Tibial nerve (tissue), 4 donors: ENCODE measurements at regions not wholly inside any gene's neighbourhood (a gene's known extent, or its start where the extent isn't known, plus 50 kb on each side); places are given as distances from the start of the nearest gene placed in this dataset.
"Not testable (repeated sequence)": the region's sequence is repeated elsewhere in the genome, so short reads cannot be mapped to it uniquely, and the experiment has no call there.

ENCODE experiments used
- DNase-seq, 2 donors: peaks; one replicate each; pipeline ENCODE4 v3.0.0-alpha.2; 2019; ENCODE audit warnings: low spot score in 2 of 2
- H3K27ac ChIP-seq, 4 donors: fragments of 200-600 bp; sonication (generic) in 3 of 4; one replicate each; pipeline ENCODE4 v1.5.1; 2017 to 2019; ENCODE audit warnings: mild to moderate bottlenecking in 1 of 4
- H3K27me3 ChIP-seq, 2 donors: fragments of 200-600 bp; sonication (generic) in 1 of 2; one replicate each; pipeline versions ENCODE4 v1.5.1 to v1.6.0; 2017 to 2019
- H3K36me3 ChIP-seq, 3 donors: fragments of 200-600 bp; sonication (generic); one replicate each; pipeline ENCODE4 v1.5.1; 2018 to 2019
- H3K4me1 ChIP-seq, 4 donors: fragments of 200-600 bp; sonication (generic) in 3 of 4; one replicate each; pipeline ENCODE4 v1.5.1; 2017 to 2019
- H3K4me3 ChIP-seq, 4 donors: fragments of 200-600 bp; sonication (generic) in 3 of 4; one replicate each; pipeline ENCODE4 v1.5.1; 2017 to 2019; ENCODE audit warnings: mild to moderate bottlenecking in 1 of 4, moderate library complexity in 1 of 4
- H3K9me3 ChIP-seq, 4 donors: fragments of 200-600 bp; sonication (generic) in 3 of 4; one replicate each; pipeline ENCODE4 v1.5.1; 2017 to 2019
- EP300 ChIP-seq, 2 donors: sonication (generic); formaldehyde crosslinking; IDR thresholded peaks; one replicate each; pipeline ENCODE4 v1.6.1; 2017; ENCODE audit warnings: antibody characterized with exemption in 2 of 2, mild to moderate bottlenecking in 1 of 2
- POLR2A ChIP-seq, 2 donors: fragments of 450-650 bp; IDR thresholded peaks; one replicate each; pipeline ENCODE4 v1.6.1; 2017; ENCODE audit warnings: antibody characterized with exemption in 2 of 2, mild to moderate bottlenecking in 2 of 2, moderate library complexity in 2 of 2
- WGBS, 2 donors: methylation state at CpG; one replicate each; pipeline ENCODE4 v1.1.5; 2018; 5-methylcytosine and 5-hydroxymethylcytosine counted together
- TF ChIP-seq, protein P1 (sequence below), 5 experiments: fragments of 200-600 bp in 3 of 5; fragments of 450-650 bp in 2 of 5; sonication (generic) in 3 of 5; IDR thresholded peaks; one replicate each; pipeline ENCODE4 v1.5.1; 2016 to 2019; ENCODE audit warnings: antibody characterized with exemption in 5 of 5, mild to moderate bottlenecking in 3 of 5, moderate library complexity in 2 of 5

DNA sequence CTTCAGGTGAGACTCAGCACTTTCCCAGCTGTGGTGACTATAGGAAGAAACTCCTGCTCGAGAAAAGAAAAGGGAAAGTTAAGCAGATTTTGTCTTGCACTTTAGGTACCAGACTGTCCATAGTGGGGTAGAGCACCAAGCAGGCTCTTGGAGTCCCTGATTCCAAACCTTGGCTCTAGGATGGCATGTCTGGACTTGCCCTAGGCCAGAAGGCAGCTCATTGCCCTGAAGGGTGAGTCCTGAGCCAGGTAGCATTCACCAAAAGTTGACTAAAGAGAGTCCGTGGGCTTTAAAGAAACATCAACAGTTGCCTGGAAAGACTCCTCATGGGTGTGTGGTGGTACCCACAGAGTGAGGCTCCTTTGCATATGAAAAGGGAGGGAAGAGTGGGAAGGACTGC is 145.2 kb upstream of the SNX7 start:
- H3K36me3 ChIP-seq: no peaks in the 10 kb centered on the region
- no peaks in the 10 kb centered on the region for H3K27me3 ChIP-seq
- TF ChIP-seq POLR2A (IDR thresholded peaks at IDR 0.05) (no peak), EP300 (IDR thresholded peaks at IDR 0.05) (no peak)
- TF ChIP-seq, protein P1, sequence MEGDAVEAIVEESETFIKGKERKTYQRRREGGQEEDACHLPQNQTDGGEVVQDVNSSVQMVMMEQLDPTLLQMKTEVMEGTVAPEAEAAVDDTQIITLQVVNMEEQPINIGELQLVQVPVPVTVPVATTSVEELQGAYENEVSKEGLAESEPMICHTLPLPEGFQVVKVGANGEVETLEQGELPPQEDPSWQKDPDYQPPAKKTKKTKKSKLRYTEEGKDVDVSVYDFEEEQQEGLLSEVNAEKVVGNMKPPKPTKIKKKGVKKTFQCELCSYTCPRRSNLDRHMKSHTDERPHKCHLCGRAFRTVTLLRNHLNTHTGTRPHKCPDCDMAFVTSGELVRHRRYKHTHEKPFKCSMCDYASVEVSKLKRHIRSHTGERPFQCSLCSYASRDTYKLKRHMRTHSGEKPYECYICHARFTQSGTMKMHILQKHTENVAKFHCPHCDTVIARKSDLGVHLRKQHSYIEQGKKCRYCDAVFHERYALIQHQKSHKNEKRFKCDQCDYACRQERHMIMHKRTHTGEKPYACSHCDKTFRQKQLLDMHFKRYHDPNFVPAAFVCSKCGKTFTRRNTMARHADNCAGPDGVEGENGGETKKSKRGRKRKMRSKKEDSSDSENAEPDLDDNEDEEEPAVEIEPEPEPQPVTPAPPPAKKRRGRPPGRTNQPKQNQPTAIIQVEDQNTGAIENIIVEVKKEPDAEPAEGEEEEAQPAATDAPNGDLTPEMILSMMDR (IDR thresholded peaks at IDR 0.05): no peak
- no peaks in the 10 kb centered on the region for H3K9me3 ChIP-seq
- H3K27ac ChIP-seq: no peak overlapping the region
- WGBS, 2 donors: 74% methylated on average over 2 of the region's 2 CpGs
- H3K4me3 ChIP-seq: no peak overlapping the region
- no peaks in the 10 kb centered on the region for H3K4me1 ChIP-seq
- no peak for DNase-seq

DNA sequence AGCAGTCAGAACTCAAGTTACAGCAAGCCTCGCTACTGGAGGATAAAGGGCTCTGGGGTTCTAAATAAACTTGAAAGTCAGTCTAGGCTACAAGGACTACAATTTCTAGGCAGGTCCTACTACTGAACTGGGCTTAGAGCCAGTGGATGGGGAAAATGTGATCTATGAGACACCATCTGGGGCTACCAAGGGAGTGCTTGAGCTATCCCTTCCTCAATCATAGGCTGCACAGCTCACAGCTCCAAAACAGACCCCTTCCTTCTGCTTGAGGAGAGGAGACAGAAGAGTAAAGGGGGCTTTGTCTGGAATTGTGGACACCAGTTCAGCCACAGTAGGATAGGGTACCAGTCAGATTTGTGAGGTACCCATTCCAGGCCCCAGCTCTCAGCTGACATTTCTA is 145.8 kb upstream of the SNX7 start:
- H3K27ac ChIP-seq: no peak overlapping the region
- H3K4me3 ChIP-seq: no peak overlapping the region
- no peaks in the 10 kb centered on the region for H3K4me1 ChIP-seq
- no peaks in the 10 kb centered on the region for H3K9me3 ChIP-seq
- TF ChIP-seq EP300 (IDR thresholded peaks at IDR 0.05) (no peak), POLR2A (IDR thresholded peaks at IDR 0.05) (no peak)
- TF ChIP-seq, protein P1 (IDR thresholded peaks at IDR 0.05): no peak
- 82 to 100% methylated on average over 1 of the region's 1 CpG for WGBS, 2 donors
- no peaks in the 10 kb centered on the region for H3K36me3 ChIP-seq
- H3K27me3 ChIP-seq: no peaks in the 10 kb centered on the region
- no peak for DNase-seq

DNA sequence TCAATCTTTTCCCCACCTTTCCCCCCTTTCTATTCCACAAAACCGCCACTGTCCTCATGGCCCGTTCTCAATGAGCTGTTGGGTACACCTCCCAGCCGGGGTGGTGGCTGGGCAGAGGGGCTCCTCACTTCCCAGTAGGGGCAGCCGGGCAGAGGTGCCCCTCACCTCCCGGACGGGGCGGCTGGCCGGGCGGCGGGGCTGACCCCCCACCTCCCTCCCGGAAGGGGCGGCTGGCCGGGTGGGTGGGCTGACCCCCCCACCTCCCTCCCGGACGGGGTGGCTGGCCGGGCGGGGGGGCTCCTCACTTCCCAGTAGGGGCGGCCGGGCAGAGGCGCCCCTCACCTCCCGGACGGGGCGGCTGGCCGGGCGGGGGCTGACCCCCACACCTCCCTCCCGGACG is 149.3 kb upstream of the SNX7 start:
- 97% methylated on average over 5 of the region's 27 CpGs; no CpG with 5 or more reads in 1 of the 2 donors for WGBS, 2 donors

DNA sequence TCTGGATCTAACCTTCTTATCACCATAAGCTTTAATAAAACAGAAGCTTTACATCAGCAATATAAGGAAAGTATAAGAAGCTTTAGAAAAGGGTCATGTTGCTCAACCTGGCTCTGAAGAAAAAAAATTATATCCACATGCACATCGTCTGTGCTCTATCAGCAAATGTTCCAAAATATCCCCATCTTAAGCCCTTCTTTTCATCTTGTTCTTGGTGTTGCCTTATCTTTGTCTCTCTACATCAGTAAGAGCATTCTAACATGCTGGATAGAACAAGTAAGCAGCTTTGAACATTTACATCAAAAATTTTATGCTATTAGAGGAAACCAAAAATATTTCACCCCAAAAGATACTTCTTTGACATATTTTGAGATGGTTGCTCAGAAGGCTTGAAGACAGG is 157.8 kb upstream of the SNX7 start:
- 70 to 77% methylated on average over 1 of the region's 1 CpG for WGBS, 2 donors
- Histone ChIP-seq H3K4me1 (no peaks in the 10 kb centered on the region), H3K9me3 (peaks cover 0 to 29% (median 5%) of the 10 kb centered on the region in 4 donors), H3K27me3 (no peaks in the 10 kb centered on the region), H3K4me3 (no peak overlapping the region), H3K36me3 (no peaks in the 10 kb centered on the region), H3K27ac (no peak overlapping the region)
- DNase-seq: no peak
- no peak for TF ChIP-seq EP300 (IDR thresholded peaks at IDR 0.05)
- no peak for TF ChIP-seq POLR2A (IDR thresholded peaks at IDR 0.05)
- TF ChIP-seq, protein P1 (IDR thresholded peaks at IDR 0.05): no peak

More for the DNA sequence above, 149.3 kb upstream of the SNX7 start:
- peaks cover 0 to 11% (median 4%) of the 10 kb centered on the region in 4 donors for H3K9me3 ChIP-seq
- not testable (repeated sequence) for H3K27ac ChIP-seq, H3K27me3 ChIP-seq, H3K4me1 ChIP-seq, DNase-seq, H3K4me3 ChIP-seq, H3K36me3 ChIP-seq

DNA sequence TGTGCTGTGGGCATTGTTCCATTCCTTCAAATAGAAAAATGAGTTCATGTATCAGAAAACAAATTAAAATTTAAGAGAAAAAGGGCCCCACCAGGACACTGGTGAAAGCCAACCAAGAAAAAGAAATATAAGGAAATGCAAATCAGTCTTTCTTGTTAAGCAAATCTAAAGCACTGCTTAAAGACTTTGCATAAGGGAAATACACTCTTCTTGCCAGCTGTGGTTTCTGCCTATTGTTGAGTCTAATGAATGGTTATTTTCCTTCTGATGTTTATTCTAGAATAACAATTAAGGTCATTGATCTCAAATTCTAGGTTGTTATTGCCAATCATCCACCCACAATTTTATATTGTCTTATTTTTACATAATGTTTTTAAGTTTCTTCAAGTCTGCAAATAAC is 158.6 kb upstream of the SNX7 start:
- TF ChIP-seq, protein P1 (IDR thresholded peaks at IDR 0.05): no peak
- TF ChIP-seq EP300 (IDR thresholded peaks at IDR 0.05) (no peak), POLR2A (IDR thresholded peaks at IDR 0.05) (no peak)
- DNase-seq: no peak
- H3K27ac ChIP-seq: no peak overlapping the region

DNA sequence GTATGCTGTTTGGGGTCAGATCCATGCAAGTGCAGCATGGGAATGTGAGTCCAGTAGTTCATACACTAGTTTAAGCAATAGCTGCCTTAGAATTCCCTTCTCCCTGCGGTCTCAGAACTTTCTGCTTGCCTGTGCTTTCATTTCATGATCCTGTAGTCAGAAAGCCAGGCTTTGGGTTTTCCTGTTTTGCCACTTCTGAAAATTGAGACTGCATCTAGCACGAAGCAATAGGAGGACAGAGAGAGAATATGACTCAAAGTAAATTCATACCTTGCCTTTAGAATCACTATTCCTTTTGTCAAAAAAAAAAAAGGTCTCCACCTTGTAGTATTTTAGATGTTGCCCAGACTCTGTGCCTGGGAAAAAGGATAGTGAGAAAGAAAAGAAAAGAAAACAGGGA is 161.2 kb upstream of the SNX7 start:
- TF ChIP-seq EP300 (IDR thresholded peaks at IDR 0.05) (no peak), POLR2A (IDR thresholded peaks at IDR 0.05) (no peak)
- TF ChIP-seq, protein P1 (IDR thresholded peaks at IDR 0.05): no peak
- WGBS, 2 donors: 78 to 89% methylated on average over 2 of the region's 2 CpGs
- no peak for DNase-seq
- Histone ChIP-seq H3K9me3 (peaks cover 0 to 5% (median 0%) of the 10 kb centered on the region in 4 donors), H3K27me3 (no peaks in the 10 kb centered on the region), H3K27ac (no peak overlapping the region), H3K4me1 (no peaks in the 10 kb centered on the region), H3K4me3 (no peak overlapping the region), H3K36me3 (no peaks in the 10 kb centered on the region)

More for the DNA sequence above, 158.6 kb upstream of the SNX7 start:
- H3K9me3 ChIP-seq: peaks cover 0 to 24% (median 3%) of the 10 kb centered on the region in 4 donors
- no peaks in the 10 kb centered on the region for H3K27me3 ChIP-seq
- no peaks in the 10 kb centered on the region for H3K4me1 ChIP-seq
- H3K4me3 ChIP-seq: no peak overlapping the region
- H3K36me3 ChIP-seq: no peaks in the 10 kb centered on the region
